Adrenal gland (tissue), 9 donors: ENCODE measurements at regions not wholly inside any gene's neighbourhood (a gene's known extent, or its start where the extent isn't known, plus 50 kb on each side); places are given as distances from the start of the nearest gene placed in this dataset.
"Not testable (repeated sequence)": the region's sequence is repeated elsewhere in the genome, so short reads cannot be mapped to it uniquely, and the experiment has no call there.

Source experiments
- DNase-seq, 7 donors: peaks; one replicate each; pipeline ENCODE4 v3.0.0-alpha.2; 2019 to 2020
- H3K27ac ChIP-seq, 5 donors: fragments of 200-600 bp; sonication (generic) in 4 of 5; 1 replicate in 3 of 5; 2 replicates in 2 of 5; pipeline versions ENCODE4 v1.5.1 to v1.8.0; 2016 to 2020; ENCODE audit warnings: mild to moderate bottlenecking in 1 of 5
- H3K27me3 ChIP-seq: fragments of 200-600 bp; 2 replicates; pipeline ENCODE4 v1.8.0; 2021
- H3K36me3 ChIP-seq, 2 donors: fragments of 200-600 bp; replicated peaks in 1 of 2; 1 replicate in 1 of 2; 2 replicates in 1 of 2; pipeline versions ENCODE4 v1.5.1 to v1.8.0; 2018 to 2022
- H3K4me1 ChIP-seq, 2 donors: fragments of 200-600 bp; replicated peaks in 1 of 2; 1 replicate in 1 of 2; 2 replicates in 1 of 2; pipeline versions ENCODE4 v1.5.1 to v1.8.0; 2018 to 2021
- H3K4me3 ChIP-seq, 4 donors: fragments of 200-600 bp; sonication (generic) in 3 of 4; one replicate each; pipeline ENCODE4 v1.5.1; 2016 to 2018
- H3K9me3 ChIP-seq, 3 donors: fragments of 200-600 bp; sonication (generic) in 1 of 3; replicated peaks in 1 of 3; 1 replicate in 2 of 3; 2 replicates in 1 of 3; pipeline versions ENCODE4 v1.5.1 to v1.8.0; 2016 to 2021
- POLR2A ChIP-seq, 2 donors: fragments of 450-650 bp; IDR thresholded peaks; one replicate each; pipeline ENCODE4 v1.6.1; 2017; ENCODE audit warnings: antibody characterized with exemption in 2 of 2, mild to moderate bottlenecking in 2 of 2, moderate library complexity in 1 of 2
- WGBS, 4 donors: extraction: QIAGEN DNeasy Blood & Tissue Kit in 2 of 4; methylation state at CpG; one replicate each; pipeline versions ENCODE4 v1.1.5 to v1.1.7; 2013 to 2017; 5-methylcytosine and 5-hydroxymethylcytosine counted together
- intact Hi-C, 2 donors: fragments of 100-400 bp; cut with DNase I; formaldehyde crosslinking; loops; one replicate each; pipeline versions ENCODE4 v1.14.1 to v1.15.0; 2022 to 2023
- TF ChIP-seq, protein P1 (sequence below), 6 experiments: fragments of 450-650 bp in 4 of 6; fragments of 200-600 bp in 2 of 6; sonication (generic) in 1 of 6; IDR thresholded peaks; 1 replicate in 5 of 6; 2 replicates in 1 of 6; pipeline versions ENCODE4 v1.5.1 to v1.8.0; 2016 to 2021; ENCODE audit warnings: antibody characterized with exemption in 6 of 6, mild to moderate bottlenecking in 2 of 6, moderate library complexity in 1 of 6
- donor health status: healthy with polysubstance abuse.
- donor health status: Bipolar disorder and iron deficiency.
- donor health status: DM: yes; HTN: yes; CAD: no.
- donor health status: DM: no; HTN: no; CAD: no.
- donor health status: DM: no; HTN: no; CAD: no.

DNA sequence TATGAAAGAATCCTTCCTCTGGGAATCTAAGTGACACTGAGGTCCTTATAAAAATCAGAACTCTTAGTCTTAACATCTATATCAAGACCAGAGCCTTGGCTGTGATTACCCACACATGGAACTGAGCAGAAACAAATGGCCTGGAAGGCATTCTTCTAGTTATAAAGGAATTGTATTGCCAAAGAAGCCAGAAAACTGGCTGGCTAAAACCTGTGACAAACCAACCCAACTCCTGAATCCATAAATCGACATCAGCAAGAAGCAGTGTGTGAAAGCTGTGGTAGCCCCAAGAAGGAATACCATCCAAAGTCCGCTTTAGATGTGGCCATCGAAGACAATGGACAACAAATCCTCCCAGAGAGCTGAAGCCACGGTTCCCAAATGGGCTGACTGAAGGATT is 97.9 kb upstream of the CCDC91 start:
- Histone ChIP-seq H3K4me3 (no peak overlapping the region), H3K9me3 (no peaks in the 10 kb centered on the region), H3K4me1 (peaks cover 0 to 9% of the 10 kb centered on the region in 2 donors), H3K36me3 (no peaks in the 10 kb centered on the region), H3K27me3 (no peaks in the 10 kb centered on the region), H3K27ac (no peak overlapping the region)
- intact Hi-C loops = no loop called here
- 82 to 91% (median 89%) methylated on average over 4 of the region's 4 CpGs for WGBS, 4 donors
- TF ChIP-seq, protein P1, sequence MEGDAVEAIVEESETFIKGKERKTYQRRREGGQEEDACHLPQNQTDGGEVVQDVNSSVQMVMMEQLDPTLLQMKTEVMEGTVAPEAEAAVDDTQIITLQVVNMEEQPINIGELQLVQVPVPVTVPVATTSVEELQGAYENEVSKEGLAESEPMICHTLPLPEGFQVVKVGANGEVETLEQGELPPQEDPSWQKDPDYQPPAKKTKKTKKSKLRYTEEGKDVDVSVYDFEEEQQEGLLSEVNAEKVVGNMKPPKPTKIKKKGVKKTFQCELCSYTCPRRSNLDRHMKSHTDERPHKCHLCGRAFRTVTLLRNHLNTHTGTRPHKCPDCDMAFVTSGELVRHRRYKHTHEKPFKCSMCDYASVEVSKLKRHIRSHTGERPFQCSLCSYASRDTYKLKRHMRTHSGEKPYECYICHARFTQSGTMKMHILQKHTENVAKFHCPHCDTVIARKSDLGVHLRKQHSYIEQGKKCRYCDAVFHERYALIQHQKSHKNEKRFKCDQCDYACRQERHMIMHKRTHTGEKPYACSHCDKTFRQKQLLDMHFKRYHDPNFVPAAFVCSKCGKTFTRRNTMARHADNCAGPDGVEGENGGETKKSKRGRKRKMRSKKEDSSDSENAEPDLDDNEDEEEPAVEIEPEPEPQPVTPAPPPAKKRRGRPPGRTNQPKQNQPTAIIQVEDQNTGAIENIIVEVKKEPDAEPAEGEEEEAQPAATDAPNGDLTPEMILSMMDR (IDR thresholded peaks at IDR 0.05) = no peak
- no peak for TF ChIP-seq POLR2A (IDR thresholded peaks at IDR 0.05)
- no peak for DNase-seq

DNA sequence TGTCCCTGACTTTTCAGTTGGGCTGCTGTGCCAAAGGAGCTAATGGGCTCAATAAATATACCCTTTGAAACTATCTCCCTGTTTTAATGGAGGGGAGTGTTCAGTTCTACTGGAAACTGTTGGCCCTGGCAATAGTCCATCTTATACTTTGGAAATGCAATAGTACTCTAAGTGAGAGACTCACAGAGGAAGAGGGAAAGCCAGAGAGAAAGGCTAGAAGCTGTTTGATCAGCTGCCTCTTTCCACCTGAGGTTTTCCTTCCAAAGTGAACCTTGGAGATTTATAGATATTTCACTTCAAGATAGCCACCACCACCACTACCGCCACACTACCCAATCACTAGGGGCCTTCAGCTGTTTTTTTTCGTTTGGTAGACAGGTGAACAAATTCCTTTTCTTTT is 93.6 kb upstream of the CCDC91 start:
- Histone ChIP-seq H3K27ac (no peak overlapping the region), H3K4me1 (no peaks in the 10 kb centered on the region), H3K9me3 (no peaks in the 10 kb centered on the region), H3K36me3 (no peaks in the 10 kb centered on the region), H3K27me3 (no peaks in the 10 kb centered on the region), H3K4me3 (no peak overlapping the region)
- intact Hi-C loops = no loop called here
- WGBS, 4 donors = 69 to 83% (median 74%) methylated on average over 2 of the region's 2 CpGs
- no peak for TF ChIP-seq POLR2A (IDR thresholded peaks at IDR 0.05)
- TF ChIP-seq, protein P1 (IDR thresholded peaks at IDR 0.05) = no peak
- no peak for DNase-seq

DNA sequence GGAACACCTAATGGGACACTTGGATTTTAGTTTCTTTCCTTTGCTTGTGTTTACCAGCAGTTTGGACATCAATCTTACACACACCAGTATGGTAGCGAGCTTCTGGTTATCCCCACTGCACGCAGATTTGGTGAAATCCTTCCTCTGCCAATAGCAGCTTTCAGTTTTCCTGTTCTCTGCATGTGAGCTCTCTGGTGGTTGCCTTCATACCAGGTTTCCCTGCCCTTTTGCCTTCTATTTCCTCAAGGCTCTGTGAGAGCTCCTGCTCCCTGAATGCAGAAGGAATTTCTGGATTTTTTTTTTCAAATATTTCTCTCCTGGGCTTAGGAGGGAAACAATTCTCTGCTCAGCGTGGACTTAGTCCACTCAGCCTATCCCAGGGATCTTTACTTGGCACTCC is 93.0 kb upstream of the CCDC91 start:
- H3K27me3 ChIP-seq = no peaks in the 10 kb centered on the region
- WGBS, 4 donors = 70 to 80% (median 75%) methylated on average over 3 of the region's 3 CpGs

DNA sequence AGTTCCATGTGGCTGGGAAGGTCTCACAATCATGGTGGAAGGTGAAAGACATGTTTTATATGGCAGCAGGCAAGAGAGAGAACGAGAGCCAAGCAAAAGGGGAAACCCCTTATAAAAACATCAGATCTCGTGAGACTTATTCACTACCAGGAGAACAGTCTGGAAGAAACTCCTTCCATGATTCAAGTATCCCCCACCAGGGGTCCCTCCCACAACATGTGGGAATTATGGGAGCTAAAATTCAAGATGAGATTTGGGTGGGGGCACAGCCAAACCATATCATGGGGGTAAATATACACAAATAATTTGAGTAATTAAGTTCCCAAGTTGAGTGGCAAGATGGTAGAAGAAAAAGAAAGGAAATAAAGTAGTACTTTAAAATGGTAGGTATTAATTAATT is 91.0 kb upstream of the CCDC91 start:
- not testable (repeated sequence) for H3K9me3 ChIP-seq

More for the DNA sequence above, 93.0 kb upstream of the CCDC91 start:
- DNase-seq = no peak
- H3K36me3 ChIP-seq = no peaks in the 10 kb centered on the region
- H3K4me3 ChIP-seq = no peak overlapping the region
- H3K4me1 ChIP-seq = no peaks in the 10 kb centered on the region
- H3K27ac ChIP-seq = no peak overlapping the region
- TF ChIP-seq POLR2A (IDR thresholded peaks at IDR 0.05) = no peak
- TF ChIP-seq, protein P1 (IDR thresholded peaks at IDR 0.05) = no peak
- no peaks in the 10 kb centered on the region for H3K9me3 ChIP-seq
- intact Hi-C loops = no loop called here

DNA sequence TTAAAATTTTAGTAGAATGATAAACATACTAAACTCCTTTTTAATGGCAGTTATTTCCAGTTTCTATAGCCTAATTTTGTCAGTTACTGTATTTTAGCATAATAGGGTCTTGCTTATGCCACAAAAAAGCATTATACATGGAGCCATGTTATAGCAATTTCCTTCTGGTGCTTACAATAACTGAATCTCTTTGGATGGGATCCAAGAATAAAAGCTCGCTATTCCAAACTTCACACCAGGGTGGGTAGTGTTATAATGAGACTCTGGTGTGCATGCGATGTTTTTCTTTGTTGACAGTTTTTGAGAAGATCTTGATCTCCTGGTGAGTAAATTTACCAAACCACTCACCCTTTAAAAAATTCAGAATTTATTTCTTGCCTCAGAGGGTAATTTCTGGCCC is 90.4 kb upstream of the CCDC91 start:
- intact Hi-C loops = no loop called here
- Histone ChIP-seq H3K4me3 (no peak overlapping the region), H3K4me1 (no peaks in the 10 kb centered on the region), H3K27ac (no peak overlapping the region), H3K27me3 (no peaks in the 10 kb centered on the region), H3K9me3 (no peaks in the 10 kb centered on the region), H3K36me3 (no peaks in the 10 kb centered on the region)
- no peak for DNase-seq
- WGBS, 4 donors = 73 to 89% (median 83%) methylated on average over 2 of the region's 2 CpGs
- no peak for TF ChIP-seq POLR2A (IDR thresholded peaks at IDR 0.05)
- TF ChIP-seq, protein P1 (IDR thresholded peaks at IDR 0.05) = no peak

More for the DNA sequence above, 91.0 kb upstream of the CCDC91 start:
- H3K4me1 ChIP-seq, H3K4me3 ChIP-seq, DNase-seq, H3K36me3 ChIP-seq, H3K27me3 ChIP-seq, intact Hi-C loops, H3K27ac ChIP-seq: not testable (repeated sequence)
- 54 to 80% (median 66%) methylated on average over 2 of the region's 2 CpGs for WGBS, 4 donors
